Upper lobe of left lung (tissue), 4 donors: ENCODE measurements at regions not wholly inside any gene's neighbourhood (a gene's known extent, or its start where the extent isn't known, plus 50 kb on each side); places are given as distances from the start of the nearest gene placed in this dataset.

Experiments used
- CTCF ChIP-seq, 6 experiments: fragments of 450-650 bp in 4 of 6; fragments of 200-600 bp in 2 of 6; sonication (generic) in 2 of 6; IDR thresholded peaks; one replicate each; pipeline ENCODE4 v1.5.1; 2016 to 2019; ENCODE audit warnings: antibody characterized with exemption in 6 of 6
- POLR2A ChIP-seq, 4 donors: fragments of 450-650 bp; IDR thresholded peaks; one replicate each; pipeline ENCODE4 v1.5.1; 2016 to 2017; ENCODE audit warnings: antibody characterized with exemption in 4 of 4, mild to moderate bottlenecking in 2 of 4
- POLR2AphosphoS5 ChIP-seq, 2 donors: sonication (generic); formaldehyde crosslinking; IDR thresholded peaks; one replicate each; pipeline ENCODE4 v1.5.1; 2017; ENCODE audit warnings: antibody characterized with exemption in 2 of 2

GRCh38 chr2:181240844-181241243 is 216.3 kb upstream of the ITGA4 start:
- TF ChIP-seq POLR2A (IDR thresholded peaks at IDR 0.05) (no peak), CTCF (IDR thresholded peaks at IDR 0.05) (no peak), POLR2AphosphoS5 (IDR thresholded peaks at IDR 0.05) (no peak)
